GM12878 (cell line): ENCODE measurements at regions not wholly inside any gene's neighbourhood (a gene's known extent, or its start where the extent isn't known, plus 50 kb on each side); places are given as distances from the start of the nearest gene placed in this dataset.

ENCODE experiments used
- BACH1 ChIP-seq: fragments of 450-650 bp; IDR thresholded peaks from 2 replicates; pipeline ENCODE4 v1.6.1; 2017; ENCODE audit warnings: mild to moderate bottlenecking, borderline replicate concordance
- BCL11A ChIP-seq: IDR thresholded peaks from 2 replicates; pipeline ENCODE4 v1.6.1; 2011; ENCODE audit warnings: low read depth, low read length
- BRCA1 ChIP-seq: IDR thresholded peaks from 2 replicates; pipeline ENCODE4 v1.6.1; 2011; ENCODE audit warnings: low read depth, low read length, improper control_type of control experiment
- EZH2 ChIP-seq: IDR thresholded peaks from 2 replicates; pipeline ENCODE4 v1.6.1; 2012; ENCODE audit warnings: low read depth, mild to moderate bottlenecking, control low read depth, inconsistent platforms, low read length, borderline replicate concordance; ENCODE audit not compliant: control insufficient read depth
- MXI1 ChIP-seq: fragments of 150-350 bp; IDR thresholded peaks from 2 replicates; pipeline ENCODE4 v1.6.1; 2011; ENCODE audit warnings: low read depth, mild to moderate bottlenecking, inconsistent platforms, low read length, improper control_type of control experiment
- POLR2A ChIP-seq: IDR thresholded peaks from 2 replicates; pipeline ENCODE4 v1.6.1; 2011; ENCODE audit warnings: low read depth, mild to moderate bottlenecking, low read length
- POLR2AphosphoS2 ChIP-seq: IDR thresholded peaks from 2 replicates; pipeline ENCODE4 v1.6.1; 2011; ENCODE audit warnings: low read depth, mild to moderate bottlenecking, low read length, improper control_type of control experiment, moderate library complexity
- SMC3 ChIP-seq: IDR thresholded peaks from 2 replicates; pipeline ENCODE4 v1.6.1; 2011; ENCODE audit warnings: low read length, improper control_type of control experiment, borderline replicate concordance
- TBL1XR1 ChIP-seq: IDR thresholded peaks from 2 replicates; pipeline ENCODE4 v1.6.1; 2012; ENCODE audit warnings: low read depth, low read length, improper control_type of control experiment
- ZZZ3 ChIP-seq: IDR thresholded peaks from 2 replicates; pipeline ENCODE4 v1.6.1; 2011; ENCODE audit warnings: low read depth; ENCODE audit not compliant: control insufficient read depth, insufficient read length
- TF ChIP-seq, protein P1 (sequence below), 3 experiments: IDR thresholded peaks in 2 of 3; conservative IDR thresholded peaks in 1 of 3; 2 replicates each; pipeline ENCODE4 v1.5.1; 2011; ENCODE audit warnings: low read depth in 3 of 3, low read length in 3 of 3, mild to moderate bottlenecking in 3 of 3, control low read depth in 2 of 3, moderate library complexity in 2 of 3, inconsistent platforms in 1 of 3, mixed read lengths in 1 of 3; ENCODE audit not compliant: control insufficient read depth in 2 of 3, insufficient read depth in 1 of 3; ENCODE audit errors: extremely low read depth in 1 of 3
- TF ChIP-seq, protein P2 (sequence below): IDR thresholded peaks from 2 replicates; pipeline ENCODE4 v1.6.1; 2011; ENCODE audit warnings: low read depth, low read length, improper control_type of control experiment, borderline replicate concordance
- TF ChIP-seq, protein P3 (sequence below): IDR thresholded peaks from 2 replicates; pipeline ENCODE4 v1.6.1; 2012; ENCODE audit warnings: low read depth, low read length, improper control_type of control experiment

DNA sequence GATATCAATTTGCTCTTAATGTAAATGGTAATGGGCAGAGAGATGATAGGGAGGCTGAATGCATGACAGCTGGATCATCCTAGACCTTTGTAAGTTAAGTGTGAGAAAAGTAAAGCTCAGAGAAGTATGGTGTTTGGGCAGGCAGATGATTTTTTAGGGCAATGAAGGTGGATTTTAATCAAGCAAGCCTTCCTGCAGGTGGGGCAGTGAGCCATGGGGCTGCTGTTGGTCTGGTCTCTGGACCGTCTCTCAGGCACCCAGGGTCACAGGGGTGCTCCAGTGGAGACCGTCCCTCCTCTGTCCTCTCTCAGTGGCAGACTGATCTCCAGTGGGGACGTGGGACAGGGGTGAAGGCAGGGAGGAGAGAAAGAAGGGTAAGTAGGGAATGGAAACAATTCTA lies 69.8 kb upstream of the STK17B start:
- TF ChIP-seq EZH2 (no peak), ZZZ3 (no peak), POLR2A (no peak), BRCA1 (no peak), SMC3 (no peak), MXI1 (no peak), POLR2AphosphoS2 (no peak), BACH1 (no peak), BCL11A (no peak), TBL1XR1 (no peak)
- TF ChIP-seq, protein P1, sequence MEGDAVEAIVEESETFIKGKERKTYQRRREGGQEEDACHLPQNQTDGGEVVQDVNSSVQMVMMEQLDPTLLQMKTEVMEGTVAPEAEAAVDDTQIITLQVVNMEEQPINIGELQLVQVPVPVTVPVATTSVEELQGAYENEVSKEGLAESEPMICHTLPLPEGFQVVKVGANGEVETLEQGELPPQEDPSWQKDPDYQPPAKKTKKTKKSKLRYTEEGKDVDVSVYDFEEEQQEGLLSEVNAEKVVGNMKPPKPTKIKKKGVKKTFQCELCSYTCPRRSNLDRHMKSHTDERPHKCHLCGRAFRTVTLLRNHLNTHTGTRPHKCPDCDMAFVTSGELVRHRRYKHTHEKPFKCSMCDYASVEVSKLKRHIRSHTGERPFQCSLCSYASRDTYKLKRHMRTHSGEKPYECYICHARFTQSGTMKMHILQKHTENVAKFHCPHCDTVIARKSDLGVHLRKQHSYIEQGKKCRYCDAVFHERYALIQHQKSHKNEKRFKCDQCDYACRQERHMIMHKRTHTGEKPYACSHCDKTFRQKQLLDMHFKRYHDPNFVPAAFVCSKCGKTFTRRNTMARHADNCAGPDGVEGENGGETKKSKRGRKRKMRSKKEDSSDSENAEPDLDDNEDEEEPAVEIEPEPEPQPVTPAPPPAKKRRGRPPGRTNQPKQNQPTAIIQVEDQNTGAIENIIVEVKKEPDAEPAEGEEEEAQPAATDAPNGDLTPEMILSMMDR (IDR thresholded peaks at IDR 0.05 in 2 of 3, conservative IDR thresholded peaks at IDR 0.05 in 1 of 3; ENCODE audit: control insufficient read depth in 2 of 3, extremely low read depth in 1 of 3, insufficient read depth in 1 of 3, low read depth in 3 of 3, low read length in 3 of 3), result peak in 1 of 3 experiments; percentile 1; a peak in 1 of 6 replicates
- TF ChIP-seq, protein P2, sequence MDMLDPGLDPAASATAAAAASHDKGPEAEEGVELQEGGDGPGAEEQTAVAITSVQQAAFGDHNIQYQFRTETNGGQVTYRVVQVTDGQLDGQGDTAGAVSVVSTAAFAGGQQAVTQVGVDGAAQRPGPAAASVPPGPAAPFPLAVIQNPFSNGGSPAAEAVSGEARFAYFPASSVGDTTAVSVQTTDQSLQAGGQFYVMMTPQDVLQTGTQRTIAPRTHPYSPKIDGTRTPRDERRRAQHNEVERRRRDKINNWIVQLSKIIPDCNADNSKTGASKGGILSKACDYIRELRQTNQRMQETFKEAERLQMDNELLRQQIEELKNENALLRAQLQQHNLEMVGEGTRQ, result no peak
- TF ChIP-seq, protein P3, sequence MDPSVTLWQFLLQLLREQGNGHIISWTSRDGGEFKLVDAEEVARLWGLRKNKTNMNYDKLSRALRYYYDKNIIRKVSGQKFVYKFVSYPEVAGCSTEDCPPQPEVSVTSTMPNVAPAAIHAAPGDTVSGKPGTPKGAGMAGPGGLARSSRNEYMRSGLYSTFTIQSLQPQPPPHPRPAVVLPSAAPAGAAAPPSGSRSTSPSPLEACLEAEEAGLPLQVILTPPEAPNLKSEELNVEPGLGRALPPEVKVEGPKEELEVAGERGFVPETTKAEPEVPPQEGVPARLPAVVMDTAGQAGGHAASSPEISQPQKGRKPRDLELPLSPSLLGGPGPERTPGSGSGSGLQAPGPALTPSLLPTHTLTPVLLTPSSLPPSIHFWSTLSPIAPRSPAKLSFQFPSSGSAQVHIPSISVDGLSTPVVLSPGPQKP, result no peak
